GM12872 (cell line): ENCODE measurements at regions not wholly inside any gene's neighbourhood (a gene's known extent, or its start where the extent isn't known, plus 50 kb on each side); places are given as distances from the start of the nearest gene placed in this dataset.

Experiments
- CTCF ChIP-seq: IDR thresholded peaks from 3 replicates; pipeline ENCODE4 v1.5.1; 2011; ENCODE audit warnings: low read depth, mild to moderate bottlenecking, low read length, moderate library complexity; ENCODE audit not compliant: insufficient read depth

- no peak for TF ChIP-seq CTCF
Measured at GRCh38 chr17:71572343-71572742, 548.5 kb upstream of the SOX9 start.

GRCh38 chr17:71578446-71578845 lies 542.4 kb upstream of the SOX9 start:
- TF ChIP-seq CTCF = no peak

- no peak for TF ChIP-seq CTCF
Measured at GRCh38 chr17:71580220-71580619, 540.6 kb upstream of the SOX9 start.

- no peak for TF ChIP-seq CTCF
Measured at GRCh38 chr17:71585540-71585939, 535.3 kb upstream of the SOX9 start.

GRCh38 chr17:71592431-71592830 lies 528.4 kb upstream of the SOX9 start:
- no peak for TF ChIP-seq CTCF

- TF ChIP-seq CTCF = no peak
Measured at GRCh38 chr17:71593078-71593477, 527.7 kb upstream of the SOX9 start.

- no peak for TF ChIP-seq CTCF
Measured at GRCh38 chr17:71600137-71600789, 520.6 kb upstream of the SOX9 start.
